ENCODE measurements at regions not wholly inside any gene's neighbourhood (a gene's known extent, or its start where the extent isn't known, plus 50 kb on each side); places are given as distances from the start of the nearest gene placed in this dataset.

- intact Hi-C loops (cut with DNase I): no loop called here
- ATAC-seq (ENCODE audit: poor library complexity) (no peak), DNase-seq (no peak)
These were observed 337.7 kb downstream of the MEIS1 start for GRCh38 chr2:66772618-66773017.

GRCh38 chr2:66775730-66776422 is 341.0 kb downstream of the MEIS1 start:
- DNase-seq: no peak
- intact Hi-C loops (cut with DNase I): no loop called here
- no peak for ATAC-seq (ENCODE audit: poor library complexity)

- ATAC-seq (ENCODE audit: poor library complexity): no peak
- DNase-seq: no peak
- intact Hi-C loops (cut with DNase I): no loop called here
These were observed 346.9 kb downstream of the MEIS1 start for GRCh38 chr2:66781804-66782203.

- no peak for ATAC-seq (ENCODE audit: poor library complexity)
- DNase-seq: no peak
- intact Hi-C loops (cut with DNase I): no loop called here
These were observed 347.9 kb downstream of the MEIS1 start for GRCh38 chr2:66782780-66783361.

- no peak for ATAC-seq (ENCODE audit: poor library complexity)
- no peak for DNase-seq
- intact Hi-C loops (cut with DNase I): no loop called here
These were observed 354.8 kb downstream of the MEIS1 start for GRCh38 chr2:66789741-66790140.

GRCh38 chr2:66790651-66791181 is 355.8 kb downstream of the MEIS1 start:
- ATAC-seq (ENCODE audit: poor library complexity) (peak; percentile 52), DNase-seq (no peak)
- intact Hi-C loops (cut with DNase I): no loop called here

GRCh38 chr2:66794070-66794469 is 359.1 kb downstream of the MEIS1 start:
- DNase-seq (no peak), ATAC-seq (ENCODE audit: poor library complexity) (no peak)
- intact Hi-C loops (cut with DNase I): no loop called here

GRCh38 chr2:66794551-66794950 is 359.6 kb downstream of the MEIS1 start:
- intact Hi-C loops (cut with DNase I): no loop called here

GRCh38 chr2:66802877-66803276 is 368.0 kb downstream of the MEIS1 start:
- DNase-seq: no peak
- intact Hi-C loops (cut with DNase I): no loop called here
- ATAC-seq (ENCODE audit: poor library complexity): no peak

More at GRCh38 chr2:66794551-66794950, 359.6 kb downstream of the MEIS1 start:
- no peak for ATAC-seq (ENCODE audit: poor library complexity)
- DNase-seq: no peak

GRCh38 chr2:66803726-66804125 is 368.8 kb downstream of the MEIS1 start:
- DNase-seq (no peak), ATAC-seq (ENCODE audit: poor library complexity) (no peak)
- intact Hi-C loops (cut with DNase I): no loop called here

- no peak for DNase-seq
- intact Hi-C loops (cut with DNase I): no loop called here
- no peak for ATAC-seq (ENCODE audit: poor library complexity)
These were observed 370.3 kb downstream of the MEIS1 start for GRCh38 chr2:66805016-66805865.

- ATAC-seq (ENCODE audit: poor library complexity): no peak
- intact Hi-C loops (cut with DNase I): no loop called here
- DNase-seq: no peak
These were observed 371.0 kb downstream of the MEIS1 start for GRCh38 chr2:66805968-66806367.

GRCh38 chr2:66813525-66813924 is 378.6 kb downstream of the MEIS1 start:
- intact Hi-C loops (cut with DNase I): no loop called here
- no peak for ATAC-seq (ENCODE audit: poor library complexity)
- no peak for DNase-seq

- ATAC-seq (ENCODE audit: poor library complexity) (no peak), DNase-seq (no peak)
- intact Hi-C loops (cut with DNase I): no loop called here
These were observed 379.1 kb downstream of the MEIS1 start for GRCh38 chr2:66813976-66814375.

- DNase-seq (no peak), ATAC-seq (ENCODE audit: poor library complexity) (no peak)
- intact Hi-C loops (cut with DNase I): no loop called here
These were observed 380.0 kb downstream of the MEIS1 start for GRCh38 chr2:66814916-66815315.

GRCh38 chr2:66815886-66816285 is 381.0 kb downstream of the MEIS1 start:
- no peak for DNase-seq
- intact Hi-C loops (cut with DNase I): no loop called here
- ATAC-seq (ENCODE audit: poor library complexity): no peak

GRCh38 chr2:66821168-66821567 is 386.2 kb downstream of the MEIS1 start:
- DNase-seq: no peak
- intact Hi-C loops (cut with DNase I): no loop called here
- no peak for ATAC-seq (ENCODE audit: poor library complexity)

- DNase-seq: no peak
- no peak for ATAC-seq (ENCODE audit: poor library complexity)
- intact Hi-C loops (cut with DNase I): no loop called here
These were observed 387.3 kb downstream of the MEIS1 start for GRCh38 chr2:66822186-66822585.

GRCh38 chr2:66824926-66825325 is 390.0 kb downstream of the MEIS1 start:
- ATAC-seq (ENCODE audit: poor library complexity) (no peak), DNase-seq (no peak)
- intact Hi-C loops (cut with DNase I): no loop called here

- intact Hi-C loops (cut with DNase I): no loop called here
- DNase-seq: no peak
- no peak for ATAC-seq (ENCODE audit: poor library complexity)
These were observed 392.9 kb downstream of the MEIS1 start for GRCh38 chr2:66827851-66828250.
